PFSK-1 (cell line): ENCODE measurements at regions not wholly inside any gene's neighbourhood (a gene's known extent, or its start where the extent isn't known, plus 50 kb on each side); places are given as distances from the start of the nearest gene placed in this dataset.

ENCODE experiments used
- FOXP2 ChIP-seq: optimal IDR thresholded peaks from 2 replicates; pipeline ENCODE3; 2011; ENCODE audit warnings: borderline replicate concordance, control low read depth, inconsistent platforms; ENCODE audit not compliant: insufficient read depth; ENCODE audit errors: extremely low read length, extremely low read depth
- POLR2AphosphoS5 ChIP-seq: IDR thresholded peaks from 2 replicates; pipeline ENCODE4 v1.6.1; 2012; ENCODE audit warnings: low read depth, mild to moderate bottlenecking, control low read depth, low read length, moderate library complexity
- SIN3A ChIP-seq: IDR thresholded peaks from 2 replicates; pipeline ENCODE4 v1.6.1; 2012; ENCODE audit warnings: mild to moderate bottlenecking, low read length, moderate library complexity, borderline replicate concordance; ENCODE audit not compliant: insufficient read depth
- TAF1 ChIP-seq: IDR thresholded peaks from 2 replicates; pipeline ENCODE4 v1.6.1; 2012; ENCODE audit warnings: low read length, control low read depth, borderline replicate concordance; ENCODE audit not compliant: insufficient read depth
- TF ChIP-seq, protein P1 (sequence below), 2 experiments: IDR thresholded peaks; 2 replicates each; pipeline versions ENCODE4 v1.6.1 to v1.8.0; 2011 to 2012; ENCODE audit warnings: low read depth in 2 of 2, low read length in 2 of 2, control low read depth in 1 of 2, inconsistent platforms in 1 of 2, mild to moderate bottlenecking in 1 of 2, moderate library complexity in 1 of 2; ENCODE audit not compliant: insufficient read depth in 1 of 2

DNA sequence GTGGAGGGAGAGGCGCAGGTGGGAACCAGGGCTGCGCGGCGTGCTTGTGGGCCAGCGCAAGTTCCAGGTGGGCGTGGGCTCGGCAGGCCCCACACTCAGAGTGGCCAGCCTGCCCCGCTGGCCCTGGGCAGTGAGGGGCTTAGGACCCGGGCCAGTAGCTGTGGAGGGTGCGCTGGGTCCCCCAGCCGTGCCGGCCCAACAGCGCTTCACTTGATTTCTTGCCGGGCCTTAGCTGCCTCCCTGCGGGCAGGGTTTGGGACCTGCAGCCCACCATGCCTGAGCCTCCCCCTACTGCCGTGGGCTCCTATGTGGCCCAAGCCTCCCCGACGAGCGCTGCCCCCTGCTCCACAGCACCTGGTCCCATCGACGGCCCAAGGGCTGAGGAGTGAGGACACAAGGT is 1636.9 kb upstream of the SLC39A10 start:
- TF ChIP-seq SIN3A (no peak), FOXP2 (no peak), TAF1 (no peak), POLR2AphosphoS5 (no peak)
- TF ChIP-seq, protein P1, sequence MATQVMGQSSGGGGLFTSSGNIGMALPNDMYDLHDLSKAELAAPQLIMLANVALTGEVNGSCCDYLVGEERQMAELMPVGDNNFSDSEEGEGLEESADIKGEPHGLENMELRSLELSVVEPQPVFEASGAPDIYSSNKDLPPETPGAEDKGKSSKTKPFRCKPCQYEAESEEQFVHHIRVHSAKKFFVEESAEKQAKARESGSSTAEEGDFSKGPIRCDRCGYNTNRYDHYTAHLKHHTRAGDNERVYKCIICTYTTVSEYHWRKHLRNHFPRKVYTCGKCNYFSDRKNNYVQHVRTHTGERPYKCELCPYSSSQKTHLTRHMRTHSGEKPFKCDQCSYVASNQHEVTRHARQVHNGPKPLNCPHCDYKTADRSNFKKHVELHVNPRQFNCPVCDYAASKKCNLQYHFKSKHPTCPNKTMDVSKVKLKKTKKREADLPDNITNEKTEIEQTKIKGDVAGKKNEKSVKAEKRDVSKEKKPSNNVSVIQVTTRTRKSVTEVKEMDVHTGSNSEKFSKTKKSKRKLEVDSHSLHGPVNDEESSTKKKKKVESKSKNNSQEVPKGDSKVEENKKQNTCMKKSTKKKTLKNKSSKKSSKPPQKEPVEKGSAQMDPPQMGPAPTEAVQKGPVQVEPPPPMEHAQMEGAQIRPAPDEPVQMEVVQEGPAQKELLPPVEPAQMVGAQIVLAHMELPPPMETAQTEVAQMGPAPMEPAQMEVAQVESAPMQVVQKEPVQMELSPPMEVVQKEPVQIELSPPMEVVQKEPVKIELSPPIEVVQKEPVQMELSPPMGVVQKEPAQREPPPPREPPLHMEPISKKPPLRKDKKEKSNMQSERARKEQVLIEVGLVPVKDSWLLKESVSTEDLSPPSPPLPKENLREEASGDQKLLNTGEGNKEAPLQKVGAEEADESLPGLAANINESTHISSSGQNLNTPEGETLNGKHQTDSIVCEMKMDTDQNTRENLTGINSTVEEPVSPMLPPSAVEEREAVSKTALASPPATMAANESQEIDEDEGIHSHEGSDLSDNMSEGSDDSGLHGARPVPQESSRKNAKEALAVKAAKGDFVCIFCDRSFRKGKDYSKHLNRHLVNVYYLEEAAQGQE (IDR thresholded peaks at IDR 0.05; ENCODE audit: insufficient read depth in 1 of 2, low read depth in 2 of 2, low read length in 2 of 2): no peak

DNA sequence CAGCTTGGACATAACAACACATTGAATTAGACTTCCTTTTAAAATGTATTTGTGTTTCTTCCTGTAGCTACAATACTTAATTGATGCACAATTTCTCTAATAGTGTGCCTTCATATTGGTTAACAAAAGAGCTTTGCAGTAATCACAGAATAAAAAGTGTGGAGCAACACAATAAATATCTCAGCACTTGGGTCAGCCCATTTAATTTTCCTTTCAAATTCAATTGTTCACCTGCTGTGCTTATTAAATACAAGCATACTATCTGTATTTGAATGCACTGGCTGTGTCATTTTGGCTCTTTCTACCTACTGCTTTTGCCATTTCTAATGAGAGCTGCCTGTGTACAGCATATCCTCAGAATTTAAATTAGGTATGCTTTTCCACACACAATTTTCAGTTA is 1641.3 kb upstream of the SLC39A10 start:
- TF ChIP-seq POLR2AphosphoS5 (no peak), TAF1 (no peak), FOXP2 (no peak), SIN3A (no peak)
- TF ChIP-seq, protein P1 (IDR thresholded peaks at IDR 0.05; ENCODE audit: insufficient read depth in 1 of 2, low read depth in 2 of 2, low read length in 2 of 2): no peak

DNA sequence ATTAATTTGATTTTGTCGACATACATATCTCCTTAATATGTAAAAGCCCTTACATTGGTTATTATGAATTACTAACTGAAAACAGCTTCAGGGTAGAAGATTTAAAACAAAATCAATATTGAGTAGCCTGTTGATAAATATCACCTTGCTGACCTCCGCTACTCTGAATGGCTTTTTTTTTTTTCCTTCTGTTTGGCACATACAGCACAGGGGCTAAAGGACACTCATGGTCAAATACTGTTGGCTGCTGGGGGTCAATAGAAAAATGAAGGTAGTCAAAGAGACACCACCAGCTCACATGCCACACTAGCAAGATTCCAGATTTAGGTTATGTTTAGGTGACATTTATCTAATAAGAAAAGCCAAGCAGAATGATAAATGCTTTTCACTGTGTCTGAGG is 1642.4 kb upstream of the SLC39A10 start:
- TF ChIP-seq POLR2AphosphoS5 (no peak), TAF1 (no peak), FOXP2 (no peak)
- TF ChIP-seq, protein P1 (IDR thresholded peaks at IDR 0.05; ENCODE audit: insufficient read depth in 1 of 2, low read depth in 2 of 2, low read length in 2 of 2): no peak

- TF ChIP-seq TAF1 (no peak), SIN3A (no peak), FOXP2 (no peak), POLR2AphosphoS5 (no peak)
- TF ChIP-seq, protein P1 (IDR thresholded peaks at IDR 0.05; ENCODE audit: insufficient read depth in 1 of 2, low read depth in 2 of 2, low read length in 2 of 2): no peak
Measured at GRCh38 chr2:194004590-194005206, 1652.3 kb upstream of the SLC39A10 start.

DNA sequence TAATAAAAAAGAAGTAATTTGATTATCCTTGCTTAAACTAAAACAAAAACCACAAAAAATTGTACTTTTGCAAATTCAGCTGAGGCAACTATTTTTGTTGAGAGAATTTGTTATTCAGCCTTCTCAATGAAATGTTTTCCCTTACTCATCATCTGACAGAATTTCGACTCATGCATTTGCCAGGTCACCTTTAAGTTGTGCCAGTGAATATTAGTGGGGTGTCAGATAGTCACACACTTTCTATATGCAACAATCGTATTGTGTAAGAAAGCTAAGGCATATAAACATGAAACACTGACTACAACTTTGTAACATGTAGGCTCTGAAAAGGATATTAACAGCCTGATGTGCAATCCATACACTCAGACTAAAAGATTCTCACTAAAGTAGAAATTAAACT is 1653.1 kb upstream of the SLC39A10 start:
- TF ChIP-seq, protein P1 (IDR thresholded peaks at IDR 0.05; ENCODE audit: insufficient read depth in 1 of 2, low read depth in 2 of 2, low read length in 2 of 2): no peak
- TF ChIP-seq SIN3A (no peak), FOXP2 (no peak), POLR2AphosphoS5 (no peak), TAF1 (no peak)
